GM12891 (cell line): ENCODE measurements at regions not wholly inside any gene's neighbourhood (a gene's known extent, or its start where the extent isn't known, plus 50 kb on each side); places are given as distances from the start of the nearest gene placed in this dataset.

ENCODE experiments used
- PAX5 ChIP-seq: IDR thresholded peaks from 2 replicates; pipeline ENCODE4 v1.6.1; 2011; ENCODE audit warnings: low read length, moderate library complexity, mild to moderate bottlenecking; ENCODE audit not compliant: insufficient read depth, severe bottlenecking
- POLR2A ChIP-seq: IDR thresholded peaks from 2 replicates; pipeline ENCODE4 v1.6.1; 2011; ENCODE audit warnings: low read depth, low read length, control low read depth
- POLR2AphosphoS5 ChIP-seq: IDR thresholded peaks from 2 replicates; pipeline ENCODE4 v1.6.1; 2011; ENCODE audit warnings: low read depth, low read length, control low read depth
- SPI1 ChIP-seq: IDR thresholded peaks from 2 replicates; pipeline ENCODE4 v1.6.1; 2011; ENCODE audit warnings: low read depth, low read length, control low read depth
- TAF1 ChIP-seq: IDR thresholded peaks from 2 replicates; pipeline ENCODE4 v1.6.1; 2011; ENCODE audit warnings: low read depth, low read length, control low read depth

DNA sequence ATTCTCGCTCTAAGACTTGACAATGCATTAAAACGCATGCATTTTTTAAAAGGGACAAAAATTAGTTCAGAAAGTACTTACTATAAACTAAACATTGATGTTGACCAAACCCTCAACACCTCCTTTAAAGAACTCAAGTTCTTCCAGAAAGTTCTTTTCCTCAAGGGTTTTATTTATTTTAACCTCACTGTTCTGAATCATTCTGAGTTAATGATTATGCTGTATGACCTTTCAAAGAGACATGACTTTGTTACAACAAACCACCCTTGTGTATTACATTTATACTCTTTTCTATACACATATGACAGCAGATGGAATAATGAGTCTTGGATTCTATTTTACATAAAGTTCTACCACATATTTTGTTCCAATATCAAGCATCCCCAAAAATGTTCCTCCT is 139.8 kb upstream of the CCDC150 start:
- TF ChIP-seq POLR2A (no peak), POLR2AphosphoS5 (no peak), TAF1 (no peak), SPI1 (no peak), PAX5 (no peak)
